ENCODE measurements at regions not wholly inside any gene's neighbourhood (a gene's known extent, or its start where the extent isn't known, plus 50 kb on each side); places are given as distances from the start of the nearest gene placed in this dataset.

DNA sequence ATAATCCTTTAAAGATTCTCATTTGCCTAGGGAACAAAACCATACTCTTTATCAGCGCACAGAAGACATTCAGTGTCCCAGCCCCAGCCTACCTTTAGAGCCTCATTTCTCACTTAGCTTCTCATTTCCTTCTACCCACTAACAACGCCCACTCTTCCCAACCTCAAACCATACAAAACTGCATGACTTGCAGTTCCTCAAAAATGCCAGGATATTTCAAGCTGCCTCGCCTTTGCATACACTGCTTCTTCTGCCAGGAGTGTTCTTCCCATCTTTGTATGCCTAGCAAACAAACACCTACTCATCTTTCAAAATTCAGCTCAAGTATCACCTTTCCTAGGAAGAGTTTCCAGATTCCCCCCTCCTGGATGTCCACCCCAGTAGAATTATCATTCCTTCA lies 129.9 kb upstream of the ADGRL3 start:
- no peak for DNase-seq

DNA sequence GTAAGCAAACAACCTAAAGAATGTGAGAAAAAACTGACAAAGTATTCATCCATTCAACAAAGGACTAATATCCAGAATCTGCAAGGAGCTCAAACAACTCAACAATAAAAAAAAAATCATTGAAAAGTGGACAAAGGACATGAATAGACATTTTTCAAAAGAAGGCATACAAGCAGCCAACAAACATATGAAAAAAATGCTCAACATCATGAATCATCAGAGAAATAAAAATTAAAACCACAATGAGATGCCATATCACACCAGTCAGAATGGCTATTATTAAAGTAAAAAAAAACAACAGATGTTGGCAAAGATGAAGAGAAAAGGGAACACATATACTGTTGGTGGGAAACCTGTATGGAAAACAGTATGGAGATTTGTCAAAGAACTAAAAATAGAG lies 120.7 kb upstream of the ADGRL3 start:
- DNase-seq = no peak

DNA sequence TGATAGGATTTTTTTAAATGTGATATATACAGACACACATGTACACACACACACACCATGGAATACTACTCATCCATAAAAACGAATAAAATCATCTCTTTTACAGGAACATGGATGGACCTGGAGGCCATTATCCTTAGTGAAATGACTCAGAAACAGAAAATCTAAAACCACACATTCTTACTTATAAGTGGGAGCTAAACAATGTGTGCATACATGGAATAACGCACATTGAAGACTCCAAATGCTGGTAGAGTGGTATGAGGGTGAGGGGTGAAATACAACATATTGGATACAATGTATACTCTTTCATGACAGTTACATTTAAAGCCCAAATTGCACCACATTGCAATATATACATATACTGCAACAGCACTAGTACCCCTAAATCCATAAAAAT lies 120.2 kb upstream of the ADGRL3 start:
- DNase-seq = no peak

DNA sequence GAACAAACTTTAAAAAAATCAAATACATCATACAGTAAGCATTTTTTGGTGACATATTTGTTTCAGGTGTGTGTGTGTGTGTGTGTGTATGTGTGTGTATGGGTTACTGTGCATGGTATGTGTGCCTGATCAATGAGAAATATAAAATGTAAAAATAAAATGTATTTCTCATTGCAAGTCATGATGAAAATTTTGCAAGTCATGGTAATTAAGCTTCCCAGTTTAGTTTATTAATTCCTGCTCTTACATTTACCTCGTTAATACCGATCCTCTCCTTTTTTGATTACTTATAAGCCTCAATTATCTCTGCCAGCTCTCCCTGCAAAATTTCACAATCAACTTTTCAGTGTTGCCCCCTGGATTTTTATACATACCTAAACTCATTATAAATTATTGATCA lies 114.6 kb upstream of the ADGRL3 start:
- DNase-seq = no peak

DNA sequence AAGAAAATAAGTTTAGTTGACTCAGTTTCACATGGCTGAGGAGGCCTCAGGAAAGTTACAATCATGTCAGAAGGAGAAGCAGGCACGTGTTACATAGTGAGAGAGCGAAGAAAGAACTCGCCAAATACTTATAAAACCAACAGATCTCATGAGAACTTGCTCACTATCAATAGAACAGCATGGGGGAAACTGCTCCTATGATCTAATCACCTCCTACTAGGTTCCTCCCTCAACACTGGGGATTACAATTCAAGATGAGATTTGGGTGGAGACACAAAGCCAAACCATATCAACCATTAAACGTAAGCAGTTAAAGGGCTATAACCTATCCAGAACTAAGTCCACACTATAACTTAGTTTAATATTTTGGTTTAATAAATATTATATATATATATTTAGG lies 113.8 kb upstream of the ADGRL3 start:
- no peak for DNase-seq

DNA sequence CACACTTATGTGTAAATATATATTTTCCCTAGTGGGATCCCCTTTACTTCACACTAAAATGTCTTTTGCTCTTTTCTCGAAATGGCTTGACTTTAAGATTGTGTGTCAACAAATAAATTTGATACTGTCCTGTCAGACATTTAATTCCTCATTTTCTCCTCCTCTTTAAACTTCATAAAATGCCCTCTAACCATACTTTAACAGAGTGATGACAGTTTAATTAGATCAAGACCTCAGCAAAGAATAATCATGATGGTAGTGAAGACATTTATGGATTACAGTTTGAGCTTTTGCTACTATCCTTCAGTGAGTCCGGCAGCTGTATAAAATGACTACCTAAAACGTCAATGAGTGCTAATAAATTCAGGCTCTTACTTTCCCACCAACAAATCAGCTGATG lies 113.1 kb upstream of the ADGRL3 start:
- no peak for DNase-seq

DNA sequence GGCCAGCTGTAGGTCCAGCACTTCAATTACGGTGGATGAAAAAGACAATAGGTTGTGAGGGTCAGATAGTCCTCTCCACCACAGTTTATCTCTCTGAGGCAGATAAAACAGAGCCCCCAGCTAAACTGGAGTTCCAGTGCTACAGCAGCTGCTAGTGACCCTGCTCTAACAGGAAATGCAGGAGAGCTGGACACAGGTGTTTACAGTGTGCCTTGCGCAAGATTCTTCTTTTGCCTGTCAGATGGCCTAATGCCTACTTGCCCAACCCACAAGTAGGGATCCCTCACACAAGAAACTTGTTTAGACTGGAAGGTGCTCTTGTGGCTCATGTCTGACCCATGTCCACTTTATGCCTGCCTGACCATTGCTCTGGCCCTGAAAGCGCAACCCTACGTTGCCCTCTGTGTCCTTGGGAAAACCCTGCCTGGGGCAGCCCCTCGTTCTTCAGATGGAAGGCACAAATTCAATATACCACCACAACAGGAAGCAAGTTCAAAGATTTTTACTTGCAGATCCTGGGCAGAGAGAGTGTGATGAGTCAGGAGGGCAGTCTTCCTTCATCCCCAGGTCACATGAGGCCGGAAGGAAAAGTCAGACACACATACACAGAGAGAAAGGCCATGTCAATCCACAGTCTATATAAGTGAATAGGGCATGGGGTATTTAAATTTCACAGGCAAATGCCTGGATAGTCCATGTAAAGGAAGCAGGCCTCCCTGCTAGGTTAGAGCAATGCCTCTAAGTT lies 105.1 kb upstream of the ADGRL3 start:
- no peak for DNase-seq

DNA sequence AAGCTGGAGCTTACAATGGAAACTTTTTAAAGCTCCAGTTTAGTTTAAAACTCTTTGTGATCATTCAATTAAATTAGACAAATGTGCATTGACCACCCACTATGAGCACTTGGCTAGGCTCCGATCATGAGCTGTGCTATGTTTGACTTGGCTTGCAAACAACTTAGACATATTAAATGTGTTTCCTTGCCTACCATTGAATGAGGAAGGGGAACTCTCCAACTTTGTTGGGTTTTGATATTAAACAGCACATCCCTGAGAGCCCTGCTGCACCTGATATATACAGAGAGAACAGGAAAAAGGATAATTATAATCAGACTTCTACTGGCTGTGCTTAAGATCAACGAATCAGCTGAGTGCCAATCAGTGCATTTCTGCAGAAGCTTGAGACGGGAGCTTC lies 71.4 kb upstream of the ADGRL3 start:
- DNase-seq = no peak

DNA sequence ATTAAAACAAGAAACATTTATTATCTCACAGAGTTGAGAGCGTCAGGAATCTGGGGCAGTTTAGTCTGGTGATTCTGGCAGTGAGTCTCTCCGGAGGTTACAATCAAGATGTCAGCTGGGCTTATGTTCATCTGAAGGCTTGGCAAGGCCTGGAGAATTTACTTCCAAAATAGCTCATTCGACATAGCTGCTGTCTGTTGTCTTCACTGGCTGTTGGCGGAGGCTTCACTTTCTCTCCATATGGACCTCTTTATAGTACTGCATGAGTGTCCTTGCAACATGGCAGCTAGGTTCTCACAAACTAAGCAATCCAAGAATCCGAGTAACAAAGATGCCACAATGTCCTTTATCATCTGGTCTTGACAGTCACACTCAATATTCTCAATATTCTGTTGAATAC lies 70.2 kb upstream of the ADGRL3 start:
- DNase-seq = no peak

DNA sequence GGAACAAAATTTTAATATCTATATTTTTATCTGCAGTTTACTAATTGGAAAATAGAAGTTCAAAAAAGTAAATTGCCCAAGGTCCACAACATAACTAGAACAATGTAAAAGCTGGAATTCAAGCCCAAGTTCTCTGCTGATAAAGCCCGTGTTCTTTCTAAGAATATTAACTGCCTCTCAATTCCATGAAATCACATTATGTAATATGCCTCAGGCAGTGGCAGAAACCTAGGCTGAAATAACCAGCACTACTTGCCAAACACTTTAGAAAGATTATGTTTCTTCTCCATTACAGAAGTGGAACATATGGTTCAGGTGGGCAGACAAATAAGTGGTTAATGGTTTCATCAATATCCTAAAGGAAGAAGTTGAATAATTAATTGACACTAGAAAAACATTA lies 56.7 kb upstream of the ADGRL3 start:
- DNase-seq = no peak

DNA sequence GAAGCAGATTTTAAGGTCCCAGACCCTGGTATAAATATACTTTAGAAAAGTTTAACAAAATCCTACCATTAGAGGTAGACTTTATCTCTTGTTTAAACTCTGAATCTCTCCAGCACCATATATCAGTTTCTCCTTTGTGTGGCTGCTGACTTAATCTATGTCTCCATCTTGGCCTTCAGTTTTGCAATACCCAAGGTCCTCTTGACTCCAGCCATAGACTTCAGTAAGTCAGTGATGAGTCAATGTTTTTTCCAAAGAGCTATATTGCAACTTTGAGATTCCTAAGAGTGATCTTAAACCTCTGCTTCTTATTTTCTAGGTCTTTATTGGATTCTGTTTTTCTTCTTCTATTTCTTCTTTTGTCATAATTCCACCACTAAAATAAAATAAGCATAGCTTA lies 50.8 kb upstream of the ADGRL3 start:
- no peak for DNase-seq

All from midbrain (tissue), 1 donor.